HCT116 (cell line): ENCODE measurements at regions not wholly inside any gene's neighbourhood (a gene's known extent, or its start where the extent isn't known, plus 50 kb on each side); places are given as distances from the start of the nearest gene placed in this dataset.

Source experiments
- ATAC-seq: fragments of 200-7000 bp; cut with Tn5 transposase; 2 replicates; pipeline ENCODE4 v1.9.1; 2020; ENCODE audit warnings: mild to moderate bottlenecking, moderate library complexity
- BruUV-seq: library from RNA; stranded (reverse); fragments of 400-500 nt; replicated peaks from 2 replicates; lab custom pipeline; 2021; lab: Mats Ljungman, UMichigan
- CTCF ChIA-PET: fragments of 300-600 bp; sonication (Branson Sonifier 250); formaldehyde crosslinking; loops from one replicate; lab custom pipeline; 2021; ENCODE audit warnings: antibody characterized with exemption; lab: Charles Lee
- POLR2A ChIA-PET: fragments of 300-600, 350-600 bp; sonication (Branson Sonifier 250); formaldehyde crosslinking; loops from one replicate; lab custom pipeline; 2021; ENCODE audit warnings: antibody characterized with exemption; lab: Charles Lee
- RAD21 ChIA-PET, 2 experiments: fragments of 300-600 bp; sonication (Branson Sonifier 250); formaldehyde crosslinking; loops; one replicate each; lab custom pipeline; 2023; ENCODE audit warnings: low total read pairs in 2 of 2; ENCODE audit not compliant: uncharacterized antibody in 2 of 2, unreplicated experiment in 2 of 2, low non-redundant PET in 1 of 2; lab: Charles Lee
- DNase-seq: peaks from one replicate; pipeline ENCODE4 v3.0.0-alpha.2; 2010; ENCODE audit warnings: low read depth, low spot score
- H2AFZ ChIP-seq: fragments of 200-600 bp; shearing (Covaris generic), sonication (generic); 2 replicates; pipeline ENCODE4 v1.6.1; 2017; ENCODE audit warnings: low read depth, mixed run types, mixed read lengths, antibody characterized with exemption, low read length; ENCODE audit not compliant: poor library complexity, severe bottlenecking
- H3K27ac ChIP-seq: 2 replicates; pipeline ENCODE4 v1.5.1; 2012; ENCODE audit warnings: low read depth, low read length
- H3K27me3 ChIP-seq: fragments of 200-600 bp; sonication (generic); 2 replicates; pipeline ENCODE4 v1.6.1; 2016; ENCODE audit warnings: mixed run types, low read length, mixed read lengths; ENCODE audit not compliant: insufficient read depth
- H3K36me3 ChIP-seq, 2 experiments: fragments of 200-500 bp in 1 of 2; fragments of 200-600 bp in 1 of 2; sonication (Bioruptor generic) in 1 of 2; sonication (generic) in 1 of 2; 2 replicates each; pipeline versions ENCODE4 v1.5.1 to v1.6.1; 2014 to 2016; ENCODE audit warnings: low read length in 2 of 2, inconsistent platforms in 1 of 2, mixed read lengths in 1 of 2, mixed run types in 1 of 2; ENCODE audit not compliant: insufficient read depth in 2 of 2, control insufficient read depth in 1 of 2
- H3K4me1 ChIP-seq, 2 experiments: fragments of 200-600 bp in 1 of 2; sonication (generic) in 1 of 2; 2 replicates each; pipeline versions ENCODE4 v1.5.1 to v1.6.1; 2012 to 2017; ENCODE audit warnings: low read length in 2 of 2, inconsistent platforms in 1 of 2, mild to moderate bottlenecking in 1 of 2, mixed read lengths in 1 of 2, mixed run types in 1 of 2, moderate library complexity in 1 of 2; ENCODE audit not compliant: insufficient read depth in 2 of 2, control insufficient read depth in 1 of 2
- H3K4me2 ChIP-seq: fragments of 200-600 bp; sonication (generic); 2 replicates; pipeline ENCODE4 v1.6.1; 2017; ENCODE audit warnings: mixed run types, low read length, mixed read lengths
- H3K4me3 ChIP-seq, 2 experiments: fragments of 200-600 bp in 1 of 2; sonication (generic) in 1 of 2; replicated peaks in 1 of 2; 2 replicates each; pipeline ENCODE4 v1.5.1; 2011 to 2016; ENCODE audit warnings: low read length in 2 of 2, control low read depth in 1 of 2, low read depth in 1 of 2, mild to moderate bottlenecking in 1 of 2, mixed read lengths in 1 of 2, mixed run types in 1 of 2
- H3K79me2 ChIP-seq: fragments of 200-600 bp; sonication (generic); 2 replicates; pipeline ENCODE4 v1.6.1; 2017; ENCODE audit warnings: mild to moderate bottlenecking, mixed run types, low read length, moderate library complexity, mixed read lengths; ENCODE audit not compliant: insufficient read depth
- H3K9ac ChIP-seq: fragments of 200-600 bp; sonication (generic); 2 replicates; pipeline ENCODE4 v1.6.1; 2016; ENCODE audit warnings: low read length, mixed read lengths
- H3K9me2 ChIP-seq: fragments of 200-600 bp; sonication (generic), shearing (Covaris generic); 2 replicates; pipeline ENCODE4 v1.6.1; 2017; ENCODE audit warnings: mixed run types, mild to moderate bottlenecking, moderate library complexity; ENCODE audit not compliant: insufficient read depth
- H3K9me3 ChIP-seq, 2 experiments: fragments of 200-500 bp in 1 of 2; fragments of 200-600 bp in 1 of 2; sonication (Bioruptor generic) in 1 of 2; sonication (generic) in 1 of 2; 2 replicates each; pipeline ENCODE4 v1.6.1; 2014 to 2017; ENCODE audit warnings: low read length in 2 of 2, mixed read lengths in 2 of 2, inconsistent platforms in 1 of 2, low read depth in 1 of 2, mild to moderate bottlenecking in 1 of 2, mixed run types in 1 of 2, moderate library complexity in 1 of 2; ENCODE audit not compliant: control insufficient read depth in 1 of 2, insufficient read depth in 1 of 2
- H4K20me1 ChIP-seq: fragments of 200-600 bp; sonication (generic), shearing (Covaris generic); 2 replicates; pipeline ENCODE4 v1.6.1; 2017; ENCODE audit warnings: mixed run types, mild to moderate bottlenecking, moderate library complexity; ENCODE audit not compliant: insufficient read depth
- CTCF ChIP-seq, 3 experiments: fragments of 200-600 bp in 1 of 3; sonication (generic) in 1 of 3; IDR thresholded peaks in 2 of 3; conservative IDR thresholded peaks in 1 of 3; 2 replicates each; pipeline ENCODE4 v1.5.1; 2012 to 2017; ENCODE audit warnings: low read depth in 2 of 3, low read length in 2 of 3, antibody characterized with exemption in 1 of 3, borderline replicate concordance in 1 of 3, control low read depth in 1 of 3, mild to moderate bottlenecking in 1 of 3, mixed read lengths in 1 of 3, mixed run types in 1 of 3, moderate library complexity in 1 of 3; ENCODE audit not compliant: insufficient read depth in 1 of 3
- EZH2 ChIP-seq: fragments of 200-600 bp; sonication (generic); IDR thresholded peaks from 2 replicates; pipeline ENCODE4 v1.6.1; 2017; ENCODE audit warnings: antibody characterized with exemption, mixed run types
- JUND ChIP-seq: IDR thresholded peaks from 2 replicates; pipeline ENCODE4 v1.6.1; 2012
- POLR2A ChIP-seq: IDR thresholded peaks from 2 replicates; pipeline ENCODE4 v1.7.0; 2011; ENCODE audit warnings: borderline replicate concordance; ENCODE audit not compliant: insufficient read depth, insufficient read length; ENCODE audit errors: extremely low read depth
- TCF7L2 ChIP-seq: IDR thresholded peaks from 2 replicates; pipeline ENCODE4 v1.7.0; 2011; ENCODE audit warnings: borderline replicate concordance, inconsistent platforms; ENCODE audit not compliant: insufficient read depth, insufficient read length; ENCODE audit errors: extremely low read depth
- ZBTB33 ChIP-seq: IDR thresholded peaks from 2 replicates; pipeline ENCODE4 v1.6.1; 2011; ENCODE audit warnings: mild to moderate bottlenecking, low read length, moderate library complexity; ENCODE audit not compliant: insufficient replicate concordance; ENCODE audit errors: extremely low read depth
- ZNF274 ChIP-seq: fragments of 200-500 bp; sonication (Bioruptor generic); IDR thresholded peaks from 2 replicates; pipeline ENCODE4 v1.6.1; 2014; ENCODE audit warnings: mild to moderate bottlenecking, low read depth, low read length, inconsistent platforms
- intact Hi-C: fragments of 100-400 bp; cut with micrococcal nuclease; formaldehyde crosslinking; loops from 2 replicates; pipeline ENCODE4 v1.10.0; 2022

- H3K36me3 ChIP-seq, result no peaks in the 10 kb centered on the region
- ChIA-PET CTCF (no interaction called here), POLR2A (no interaction called here), RAD21 (no interaction called here)
- H3K9me3 ChIP-seq, result no peaks in the 10 kb centered on the region
- H2AFZ ChIP-seq, result no peak overlapping the region
- no peak overlapping the region for H3K9ac ChIP-seq
- no peaks in the 10 kb centered on the region for H3K4me1 ChIP-seq
- BruUV-seq, result no TSS peak
- H3K27ac ChIP-seq, result no peak overlapping the region
- H3K27me3 ChIP-seq, result no peaks in the 10 kb centered on the region
- no peaks in the 10 kb centered on the region for H4K20me1 ChIP-seq
- no peak overlapping the region for H3K4me3 ChIP-seq
- DNase-seq, result no peak
- no peak overlapping the region for H3K4me2 ChIP-seq
- TF ChIP-seq JUND (no peak), ZBTB33 (no peak), CTCF (IDR thresholded peaks at IDR 0.05 in 2 of 3, conservative IDR thresholded peaks at IDR 0.05 in 1 of 3; ENCODE audit: borderline replicate concordance in 1 of 3, insufficient read depth in 1 of 3, low read depth in 2 of 3, low read length in 2 of 3) (no peak), TCF7L2 (no peak), POLR2A (no peak), ZNF274 (no peak), EZH2 (no peak)
- TF ChIP-seq, all 23 proteins: peak for 0
- Histone ChIP-seq H3K79me2 (no peaks in the 10 kb centered on the region), H3K9me2 (no peaks in the 10 kb centered on the region)
- intact Hi-C loops, result no loop called here
- no peak for ATAC-seq
These were observed 631.2 kb upstream of the SYNCRIP start for GRCh38 chr6:86273936-86274335.
